Esophagus squamous epithelium (tissue), 5 donors: ENCODE measurements at regions not wholly inside any gene's neighbourhood (a gene's known extent, or its start where the extent isn't known, plus 50 kb on each side); places are given as distances from the start of the nearest gene placed in this dataset.

ENCODE experiments used
- DNase-seq: peaks from one replicate; lab custom pipeline; 2025; lab: John Stamatoyannopoulos, UW
- H3K27ac ChIP-seq, 4 donors: fragments of 200-600 bp; sonication (generic); one replicate each; pipeline ENCODE4 v1.5.1; 2016 to 2019; ENCODE audit warnings: mild to moderate bottlenecking in 1 of 4
- H3K27me3 ChIP-seq, 4 donors: fragments of 200-600 bp; sonication (generic); 1 replicate in 3 of 4; 2 replicates in 1 of 4; pipeline versions ENCODE4 v1.5.1 to v1.6.0; 2017 to 2021; ENCODE audit warnings: antibody characterized with exemption in 1 of 4
- H3K36me3 ChIP-seq, 3 donors: fragments of 200-600 bp; sonication (generic); one replicate each; pipeline ENCODE4 v1.5.1; 2016 to 2019
- H3K4me1 ChIP-seq, 3 donors: fragments of 200-600 bp; sonication (generic); one replicate each; pipeline ENCODE4 v1.5.1; 2017 to 2019
- H3K4me3 ChIP-seq, 4 donors: fragments of 200-600 bp; sonication (generic); 1 replicate in 3 of 4; 2 replicates in 1 of 4; pipeline ENCODE4 v1.5.1; 2016 to 2019; ENCODE audit warnings: mild to moderate bottlenecking in 2 of 4, moderate library complexity in 1 of 4
- H3K9me3 ChIP-seq, 3 donors: fragments of 200-600 bp; sonication (generic); one replicate each; pipeline ENCODE4 v1.5.1; 2016 to 2019
- CTCF ChIP-seq, 6 experiments: fragments of 450-650 bp in 4 of 6; fragments of 200-600 bp in 2 of 6; sonication (generic) in 2 of 6; IDR thresholded peaks; one replicate each; pipeline ENCODE4 v1.5.1; 2016 to 2019; ENCODE audit warnings: antibody characterized with exemption in 6 of 6, mild to moderate bottlenecking in 4 of 6, moderate library complexity in 4 of 6
- POLR2A ChIP-seq, 4 donors: fragments of 450-650 bp; IDR thresholded peaks; one replicate each; pipeline ENCODE4 v1.6.1; 2017; ENCODE audit warnings: antibody characterized with exemption in 4 of 4, mild to moderate bottlenecking in 4 of 4, moderate library complexity in 3 of 4
- WGBS, 2 donors: methylation state at CpG; one replicate each; pipeline ENCODE4 v1.1.5; 2018; 5-methylcytosine and 5-hydroxymethylcytosine counted together
- intact Hi-C: fragments of 100-400 bp; cut with DNase I; formaldehyde crosslinking; loops from one replicate; pipeline ENCODE4 v1.15.0; 2022
- donor health status: DM: yes; HTN: yes; CAD: no.

- TF ChIP-seq POLR2A (IDR thresholded peaks at IDR 0.05) = no peak
- Histone ChIP-seq H3K9me3 (peaks cover 0 to 8% (median 0%) of the 10 kb centered on the region in 3 donors), H3K27me3 (no peaks in the 10 kb centered on the region), H3K4me3 (no peak overlapping the region), H3K36me3 (peaks cover 0 to 20% (median 0%) of the 10 kb centered on the region in 3 donors), H3K4me1 (peaks cover 0 to 3% (median 0%) of the 10 kb centered on the region in 3 donors), H3K27ac (no peak overlapping the region)
- intact Hi-C loops = no loop called here
- 73 to 79% methylated on average over 7 to 10 of the region's 16 CpGs for WGBS, 2 donors
- DNase-seq = no peak
Observed at GRCh38 chr22:26763633-26764361, 106.4 kb downstream of the MIAT start.

- peaks cover 0 to 20% (median 0%) of the 10 kb centered on the region in 3 donors for H3K36me3 ChIP-seq
- H3K27me3 ChIP-seq = no peaks in the 10 kb centered on the region
- TF ChIP-seq CTCF (IDR thresholded peaks at IDR 0.05) (no peak), POLR2A (IDR thresholded peaks at IDR 0.05) (no peak)
- H3K27ac ChIP-seq = no peak overlapping the region
- no peak overlapping the region for H3K4me3 ChIP-seq
- intact Hi-C loops = no loop called here
- peaks cover 0 to 3% (median 0%) of the 10 kb centered on the region in 3 donors for H3K4me1 ChIP-seq
- no peak for DNase-seq
- WGBS, 2 donors = 83 to 90% methylated on average over 10 to 12 of the region's 19 CpGs
- H3K9me3 ChIP-seq = peaks cover 0 to 8% (median 0%) of the 10 kb centered on the region in 3 donors
Observed at GRCh38 chr22:26766510-26767350, 109.3 kb downstream of the MIAT start.

GRCh38 chr22:26767351-26768155, 110.2 kb downstream of the MIAT start:
- Histone ChIP-seq H3K27me3 (no peaks in the 10 kb centered on the region), H3K9me3 (peaks cover 0 to 8% (median 0%) of the 10 kb centered on the region in 3 donors), H3K4me3 (no peak overlapping the region), H3K4me1 (peaks cover 0 to 3% (median 0%) of the 10 kb centered on the region in 3 donors), H3K36me3 (peaks cover 0 to 20% (median 0%) of the 10 kb centered on the region in 3 donors), H3K27ac (no peak overlapping the region)
- no peak for DNase-seq
- intact Hi-C loops = no loop called here
- WGBS, 2 donors = 88 to 92% methylated on average over 14 to 15 of the region's 15 CpGs
- TF ChIP-seq POLR2A (IDR thresholded peaks at IDR 0.05) (no peak), CTCF (IDR thresholded peaks at IDR 0.05) (no peak)

- Histone ChIP-seq H3K36me3 (peaks cover 0 to 20% (median 0%) of the 10 kb centered on the region in 3 donors), H3K4me3 (no peak overlapping the region), H3K27me3 (no peaks in the 10 kb centered on the region), H3K9me3 (peaks cover 0 to 8% (median 0%) of the 10 kb centered on the region in 3 donors), H3K27ac (no peak overlapping the region), H3K4me1 (peaks cover 0 to 3% (median 0%) of the 10 kb centered on the region in 3 donors)
- no peak for DNase-seq
- WGBS, 2 donors = 83 to 84% methylated on average over 9 of the region's 9 CpGs
- TF ChIP-seq CTCF (IDR thresholded peaks at IDR 0.05) (no peak), POLR2A (IDR thresholded peaks at IDR 0.05) (no peak)
- intact Hi-C loops = no loop called here
Observed at GRCh38 chr22:26768156-26768515, 110.7 kb downstream of the MIAT start.

GRCh38 chr22:26768952-26769351, 111.6 kb downstream of the MIAT start:
- WGBS, 2 donors = 58 to 69% methylated on average over 9 to 11 of the region's 11 CpGs
- TF ChIP-seq CTCF (IDR thresholded peaks at IDR 0.05) = no peak
- TF ChIP-seq POLR2A (IDR thresholded peaks at IDR 0.05) = no peak
- H3K36me3 ChIP-seq = peaks cover 0 to 22% (median 0%) of the 10 kb centered on the region in 3 donors
- no peaks in the 10 kb centered on the region for H3K4me1 ChIP-seq
- peaks cover 0 to 8% (median 0%) of the 10 kb centered on the region in 3 donors for H3K9me3 ChIP-seq
- no peak for DNase-seq
- no peak overlapping the region for H3K27ac ChIP-seq
- no peak overlapping the region for H3K4me3 ChIP-seq
- no peaks in the 10 kb centered on the region for H3K27me3 ChIP-seq
- intact Hi-C loops = no loop called here
